Osteocyte (in vitro differentiated cells): ENCODE measurements at regions not wholly inside any gene's neighbourhood (a gene's known extent, or its start where the extent isn't known, plus 50 kb on each side); places are given as distances from the start of the nearest gene placed in this dataset.
"Not testable (repeated sequence)": the region's sequence is repeated elsewhere in the genome, so short reads cannot be mapped to it uniquely, and the experiment has no call there.

Experiments
- DNase-seq: peaks from one replicate; pipeline ENCODE4 v3.0.0; 2021; ENCODE audit warnings: mixed read lengths; ENCODE audit not compliant: unreplicated experiment; ENCODE audit errors: extremely low spot score
- H3K27ac Mint-ChIP-seq: one replicate; pipeline ENCODE4 v1.8.0; 2021; ENCODE audit warnings: mild to moderate bottlenecking, mixed read lengths; ENCODE audit not compliant: unreplicated experiment
- H3K27me3 Mint-ChIP-seq: one replicate; pipeline ENCODE4 v1.8.0; 2021; ENCODE audit warnings: mixed read lengths; ENCODE audit not compliant: unreplicated experiment
- H3K36me3 Mint-ChIP-seq: one replicate; pipeline ENCODE4 v1.8.0; 2021; ENCODE audit warnings: mixed read lengths; ENCODE audit not compliant: unreplicated experiment
- H3K4me1 Mint-ChIP-seq: one replicate; pipeline ENCODE4 v1.8.0; 2021; ENCODE audit warnings: mixed read lengths; ENCODE audit not compliant: unreplicated experiment
- H3K4me3 Mint-ChIP-seq: one replicate; pipeline ENCODE4 v1.8.0; 2021; ENCODE audit warnings: mild to moderate bottlenecking, moderate library complexity, mixed read lengths; ENCODE audit not compliant: unreplicated experiment
- H3K9me3 Mint-ChIP-seq: one replicate; pipeline ENCODE4 v1.8.0; 2021; ENCODE audit warnings: mixed read lengths; ENCODE audit not compliant: unreplicated experiment
- CTCF ChIP-seq: fragments of 200-600 bp; sonication (generic); IDR thresholded peaks from 2 replicates; pipeline ENCODE4 v1.5.0; 2021; ENCODE audit warnings: antibody characterized with exemption, mild to moderate bottlenecking, moderate library complexity

GRCh38 chr14:25350021-25350420 is 300.1 kb upstream of the STXBP6 start:
- no peak for TF ChIP-seq CTCF
- no peaks in the 10 kb centered on the region for H3K27me3 Mint-ChIP-seq
- H3K36me3 Mint-ChIP-seq: no peaks in the 10 kb centered on the region
- H3K4me3 Mint-ChIP-seq: no peak overlapping the region
- H3K4me1 Mint-ChIP-seq: no peaks in the 10 kb centered on the region
- H3K27ac Mint-ChIP-seq: no peak overlapping the region
- DNase-seq: no peak
- H3K9me3 Mint-ChIP-seq: peaks cover 22% of the 10 kb centered on the region

GRCh38 chr14:25349269-25349668 is 299.3 kb upstream of the STXBP6 start:
- no peak overlapping the region for H3K27ac Mint-ChIP-seq
- peaks cover 28% of the 10 kb centered on the region for H3K9me3 Mint-ChIP-seq
- DNase-seq: no peak
- H3K27me3 Mint-ChIP-seq: no peaks in the 10 kb centered on the region
- H3K4me3 Mint-ChIP-seq: no peak overlapping the region
- no peak for TF ChIP-seq CTCF
- H3K36me3 Mint-ChIP-seq: no peaks in the 10 kb centered on the region
- H3K4me1 Mint-ChIP-seq: no peaks in the 10 kb centered on the region

- TF ChIP-seq CTCF: no peak
- Mint-ChIP-seq H3K4me3 (no peak overlapping the region), H3K4me1 (no peaks in the 10 kb centered on the region), H3K36me3 (peaks cover 2% of the 10 kb centered on the region), H3K9me3 (peaks cover 47% of the 10 kb centered on the region), H3K27me3 (no peaks in the 10 kb centered on the region), H3K27ac (no peak overlapping the region)
- DNase-seq: no peak
These were observed 290.9 kb upstream of the STXBP6 start for GRCh38 chr14:25340882-25341281.

- DNase-seq: no peak
- no peaks in the 10 kb centered on the region for H3K36me3 Mint-ChIP-seq
- no peak overlapping the region for H3K27ac Mint-ChIP-seq
- H3K9me3 Mint-ChIP-seq: peaks cover 24% of the 10 kb centered on the region
- no peaks in the 10 kb centered on the region for H3K4me1 Mint-ChIP-seq
- no peaks in the 10 kb centered on the region for H3K27me3 Mint-ChIP-seq
- TF ChIP-seq CTCF: no peak
- H3K4me3 Mint-ChIP-seq: no peak overlapping the region
These were observed 272.8 kb upstream of the STXBP6 start for GRCh38 chr14:25322784-25323183.

- not testable (repeated sequence) for H3K4me3 Mint-ChIP-seq, H3K27me3 Mint-ChIP-seq, H3K4me1 Mint-ChIP-seq, H3K36me3 Mint-ChIP-seq, DNase-seq, H3K27ac Mint-ChIP-seq
- peaks cover 25% of the 10 kb centered on the region for H3K9me3 Mint-ChIP-seq
These were observed 266.1 kb upstream of the STXBP6 start for GRCh38 chr14:25316007-25316406.

- Mint-ChIP-seq H3K27me3 (no peaks in the 10 kb centered on the region), H3K36me3 (no peaks in the 10 kb centered on the region), H3K4me3 (no peak overlapping the region), H3K27ac (no peak overlapping the region), H3K9me3 (peaks cover 29% of the 10 kb centered on the region), H3K4me1 (no peaks in the 10 kb centered on the region)
- no peak for DNase-seq
- TF ChIP-seq CTCF: no peak
These were observed 258.3 kb upstream of the STXBP6 start for GRCh38 chr14:25308244-25308643.
